Fibroblast of the aortic adventitia (primary cell): ENCODE measurements at regions not wholly inside any gene's neighbourhood (a gene's known extent, or its start where the extent isn't known, plus 50 kb on each side); places are given as distances from the start of the nearest gene placed in this dataset.

ENCODE experiments used
- DNase-seq: peaks from one replicate; pipeline ENCODE4 v3.0.0-alpha.2; 2010; ENCODE audit warnings: low read depth
- H3K4me3 ChIP-seq: 2 replicates; pipeline ENCODE4 v1.5.1; 2011; ENCODE audit warnings: low read depth, mild to moderate bottlenecking, control low read depth, low read length, moderate library complexity
- CTCF ChIP-seq: IDR thresholded peaks from 2 replicates; pipeline ENCODE4 v1.5.1; 2011; ENCODE audit warnings: mild to moderate bottlenecking, low read length, control low read depth, inconsistent platforms; ENCODE audit not compliant: insufficient read depth

DNA sequence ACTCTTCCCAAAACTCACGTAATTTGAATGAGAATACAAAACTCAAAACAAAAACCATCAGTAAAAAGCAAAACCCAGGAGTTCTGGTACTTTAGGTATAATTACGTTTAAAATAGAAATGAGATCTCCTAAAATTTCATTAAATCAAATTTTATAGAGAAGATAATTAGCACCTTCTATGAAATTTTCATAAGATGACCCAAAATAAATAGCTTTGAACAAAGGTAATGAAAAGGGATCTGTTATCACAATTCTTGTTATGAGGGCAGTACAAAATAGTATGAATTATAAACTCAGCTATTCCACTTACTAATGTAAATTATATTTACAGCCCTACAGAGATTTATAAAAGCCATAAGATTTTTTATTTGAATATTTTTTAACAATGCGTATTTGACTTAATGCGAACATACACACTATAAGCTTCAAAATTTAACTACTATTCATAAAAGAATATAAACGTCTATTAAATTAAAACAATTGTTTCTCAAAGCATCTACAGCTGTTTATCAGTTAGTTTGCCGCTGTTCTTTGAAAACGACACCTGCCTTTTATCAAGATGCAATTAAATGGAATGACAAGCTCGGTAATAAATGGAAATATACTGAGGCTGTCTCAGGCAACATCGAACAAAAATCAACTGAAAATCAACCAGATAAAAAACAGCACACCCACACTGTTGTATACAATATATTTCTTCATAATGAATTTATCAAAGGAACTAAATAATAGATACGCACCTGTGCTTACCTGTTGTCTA lies 63.8 kb downstream of the KCNRG start:
- TF ChIP-seq CTCF = no peak
- DNase-seq = peak; percentile 43
- H3K4me3 ChIP-seq = peak overlapping the region; percentile 90

GRCh38 chr13:50079655-50080202 lies 64.5 kb downstream of the KCNRG start:
- no peak for TF ChIP-seq CTCF
- DNase-seq = no peak
- H3K4me3 ChIP-seq = peak overlapping the region; percentile 90

- peak overlapping the region; percentile 90 for H3K4me3 ChIP-seq
- no peak for TF ChIP-seq CTCF
- peak; percentile 67 for DNase-seq
Observed at GRCh38 chr13:50080203-50080910, 65.1 kb downstream of the KCNRG start.

DNA sequence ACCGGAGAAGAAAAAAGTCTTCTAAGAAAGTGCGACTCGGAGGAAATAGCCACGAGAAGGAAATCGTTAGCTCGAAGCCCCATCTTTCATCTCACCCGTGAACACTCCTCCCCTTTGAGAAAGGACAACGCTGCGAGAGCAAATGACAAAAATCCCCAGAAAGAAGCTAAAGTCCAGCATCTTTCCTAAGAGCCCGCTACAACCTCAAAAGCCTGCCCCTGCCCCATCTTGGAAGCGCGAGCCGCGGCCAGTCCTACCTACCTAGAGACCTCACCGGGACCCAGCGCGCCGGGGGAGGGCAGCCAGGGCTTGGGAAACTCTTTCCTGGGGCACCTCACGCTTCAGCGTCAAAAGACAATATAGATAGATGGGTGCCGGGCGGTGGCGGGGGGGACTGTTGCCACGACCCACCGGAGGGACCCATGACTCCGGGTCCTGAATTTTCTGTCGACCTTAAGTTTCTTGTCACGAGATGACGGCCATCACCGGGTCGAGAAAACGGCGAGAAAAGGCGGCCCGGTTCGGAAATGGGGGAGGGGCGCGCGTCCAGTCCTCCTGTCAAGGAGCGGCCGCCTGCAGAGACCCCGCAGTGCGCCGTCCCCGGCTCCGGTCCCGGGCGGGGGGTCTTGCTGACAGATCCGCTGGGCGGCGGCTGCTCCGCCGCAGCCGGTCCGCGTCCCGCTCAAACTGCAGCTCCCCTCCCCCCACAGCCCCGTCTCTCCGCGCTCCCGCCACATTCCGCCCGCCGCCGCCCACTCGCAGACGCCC lies 65.9 kb downstream of the KCNRG start:
- peak overlapping the region; percentile 90 for H3K4me3 ChIP-seq
- peak; percentile 57 for DNase-seq
- TF ChIP-seq CTCF = no peak

DNA sequence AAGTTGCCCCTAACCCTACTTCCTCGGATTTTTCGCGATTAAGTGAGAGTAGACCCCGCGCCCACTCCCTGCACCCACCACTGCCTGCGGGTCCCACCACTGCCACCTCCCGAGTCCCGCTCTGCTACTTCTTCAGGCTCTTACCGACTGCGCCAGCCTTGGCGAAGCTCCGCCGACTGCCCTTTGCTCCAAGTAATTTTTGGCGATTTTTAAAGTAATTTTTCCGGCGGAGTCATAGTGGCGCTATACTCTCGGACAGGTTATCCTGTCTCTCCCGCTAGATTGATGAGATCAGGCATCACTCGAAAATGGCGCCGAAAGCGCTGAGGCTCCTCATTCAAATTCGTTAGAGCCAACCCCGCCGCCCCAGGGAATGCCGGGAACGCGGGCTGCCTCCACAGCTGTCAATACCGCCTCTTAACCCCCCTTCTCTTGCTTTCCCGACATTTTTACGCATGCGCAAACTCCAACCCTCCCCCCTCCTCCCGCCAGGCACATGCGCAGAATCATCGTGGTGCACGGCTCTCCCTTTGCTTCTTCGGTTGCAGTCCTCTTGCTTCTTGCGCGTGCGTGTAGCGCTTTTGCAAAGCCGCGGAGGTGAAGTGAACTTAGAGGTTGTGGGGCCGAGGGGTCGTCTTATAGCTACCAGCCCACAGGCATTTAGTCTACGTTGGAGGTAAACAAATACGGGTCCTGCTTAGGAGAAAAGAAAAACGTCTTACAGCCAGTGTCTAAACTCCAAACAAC lies 66.6 kb downstream of the KCNRG start:
- DNase-seq = peak; percentile 99
- TF ChIP-seq CTCF = no peak
- peak overlapping the region; percentile 90 for H3K4me3 ChIP-seq
